Chondrocyte (in vitro differentiated cells): ENCODE measurements at regions not wholly inside any gene's neighbourhood (a gene's known extent, or its start where the extent isn't known, plus 50 kb on each side); places are given as distances from the start of the nearest gene placed in this dataset.

Experiments
- DNase-seq: peaks from one replicate; pipeline ENCODE4 v3.0.0; 2021; ENCODE audit warnings: mixed read lengths, low spot score
- H3K27ac Mint-ChIP-seq: one replicate; pipeline ENCODE4 v1.8.0; 2021; ENCODE audit warnings: mild to moderate bottlenecking, moderate library complexity, mixed read lengths; ENCODE audit not compliant: unreplicated experiment
- H3K27me3 Mint-ChIP-seq: 2 replicates; pipeline ENCODE4 v1.8.0; 2021; ENCODE audit warnings: low read depth, mixed read lengths
- H3K36me3 Mint-ChIP-seq: 2 replicates; pipeline ENCODE4 v1.8.0; 2021; ENCODE audit warnings: low read depth, mixed read lengths
- H3K4me1 Mint-ChIP-seq: 2 replicates; pipeline ENCODE4 v1.8.0; 2021; ENCODE audit warnings: low read depth, mild to moderate bottlenecking, mixed read lengths
- H3K4me3 Mint-ChIP-seq: one replicate; pipeline ENCODE4 v1.8.0; 2021; ENCODE audit warnings: mild to moderate bottlenecking, moderate library complexity, mixed read lengths; ENCODE audit not compliant: unreplicated experiment
- H3K9me3 Mint-ChIP-seq: 2 replicates; pipeline ENCODE4 v1.8.0; 2021; ENCODE audit warnings: low read depth, mixed read lengths
- TF ChIP-seq, protein P1 (sequence below): fragments of 200-600 bp; sonication (generic); IDR thresholded peaks from 2 replicates; pipeline ENCODE4 v1.5.0; 2021; ENCODE audit warnings: antibody characterized with exemption, mild to moderate bottlenecking, moderate library complexity

DNA sequence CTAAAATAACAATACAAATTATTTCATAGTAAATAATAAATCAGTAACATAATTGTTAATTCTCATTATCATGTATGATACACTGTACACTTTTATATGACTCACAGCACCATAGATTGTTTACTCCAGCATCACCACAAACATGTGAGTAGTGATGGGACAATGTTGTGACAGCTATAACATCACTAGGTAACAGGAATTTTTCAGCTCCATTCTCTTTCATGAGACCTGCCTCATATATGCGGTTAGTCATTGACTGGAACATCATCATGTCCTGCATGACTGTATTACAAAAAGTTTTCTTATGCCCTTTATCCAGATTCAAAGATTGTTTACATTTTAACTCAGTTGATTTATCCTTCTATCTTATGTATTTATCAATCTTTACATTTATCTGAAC, 1530.0 kb downstream of the PCDH18 start:
- Mint-ChIP-seq H3K4me1 (peaks cover 5% of the 10 kb centered on the region), H3K36me3 (no peaks in the 10 kb centered on the region), H3K9me3 (no peaks in the 10 kb centered on the region), H3K27ac (no peak overlapping the region), H3K27me3 (no peaks in the 10 kb centered on the region), H3K4me3 (no peak overlapping the region)
- TF ChIP-seq, protein P1, sequence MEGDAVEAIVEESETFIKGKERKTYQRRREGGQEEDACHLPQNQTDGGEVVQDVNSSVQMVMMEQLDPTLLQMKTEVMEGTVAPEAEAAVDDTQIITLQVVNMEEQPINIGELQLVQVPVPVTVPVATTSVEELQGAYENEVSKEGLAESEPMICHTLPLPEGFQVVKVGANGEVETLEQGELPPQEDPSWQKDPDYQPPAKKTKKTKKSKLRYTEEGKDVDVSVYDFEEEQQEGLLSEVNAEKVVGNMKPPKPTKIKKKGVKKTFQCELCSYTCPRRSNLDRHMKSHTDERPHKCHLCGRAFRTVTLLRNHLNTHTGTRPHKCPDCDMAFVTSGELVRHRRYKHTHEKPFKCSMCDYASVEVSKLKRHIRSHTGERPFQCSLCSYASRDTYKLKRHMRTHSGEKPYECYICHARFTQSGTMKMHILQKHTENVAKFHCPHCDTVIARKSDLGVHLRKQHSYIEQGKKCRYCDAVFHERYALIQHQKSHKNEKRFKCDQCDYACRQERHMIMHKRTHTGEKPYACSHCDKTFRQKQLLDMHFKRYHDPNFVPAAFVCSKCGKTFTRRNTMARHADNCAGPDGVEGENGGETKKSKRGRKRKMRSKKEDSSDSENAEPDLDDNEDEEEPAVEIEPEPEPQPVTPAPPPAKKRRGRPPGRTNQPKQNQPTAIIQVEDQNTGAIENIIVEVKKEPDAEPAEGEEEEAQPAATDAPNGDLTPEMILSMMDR, result no peak
- no peak for DNase-seq

DNA sequence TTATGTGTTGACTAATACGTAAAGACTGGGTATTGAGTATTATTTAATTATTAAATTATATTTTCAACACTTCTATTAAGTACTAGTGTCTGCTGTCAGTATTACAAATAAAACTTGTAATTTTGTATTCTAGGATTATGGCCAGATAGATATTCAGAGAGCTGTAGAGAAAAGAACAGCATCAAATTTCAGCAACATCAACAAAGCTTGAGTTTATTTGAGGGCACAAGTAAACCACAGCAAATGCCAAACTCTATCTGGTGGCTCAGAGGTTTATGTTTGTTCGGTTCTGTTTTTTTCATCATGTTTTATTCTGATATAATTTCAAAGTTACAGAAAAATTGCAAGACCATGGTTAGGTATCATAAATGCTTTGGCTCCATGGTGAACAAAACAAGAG, 1530.5 kb downstream of the PCDH18 start:
- Mint-ChIP-seq H3K27me3 (no peaks in the 10 kb centered on the region), H3K9me3 (no peaks in the 10 kb centered on the region), H3K4me1 (peaks cover 5% of the 10 kb centered on the region), H3K4me3 (no peak overlapping the region), H3K27ac (no peak overlapping the region), H3K36me3 (no peaks in the 10 kb centered on the region)
- TF ChIP-seq, protein P1, result no peak
- DNase-seq, result no peak

DNA sequence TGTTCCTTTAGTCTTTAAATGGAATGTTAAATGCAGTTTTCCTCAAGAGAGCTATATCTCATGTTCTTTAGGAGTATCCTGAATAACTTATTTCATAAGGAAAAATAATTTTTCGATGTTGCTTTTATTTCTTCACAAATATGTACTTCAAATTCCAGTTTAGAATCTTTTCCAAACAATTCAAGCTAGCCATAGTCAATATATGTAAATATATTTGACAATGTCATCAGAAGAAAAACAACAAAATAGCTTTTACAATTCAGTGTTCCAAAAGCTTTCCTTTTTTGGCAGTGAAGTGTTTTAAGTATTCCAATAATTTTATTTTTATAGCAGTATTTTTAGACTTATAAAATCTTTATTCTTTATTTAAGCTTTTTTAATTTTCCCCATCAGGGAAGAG, 1532.0 kb downstream of the PCDH18 start:
- Mint-ChIP-seq H3K27me3 (no peaks in the 10 kb centered on the region), H3K9me3 (no peaks in the 10 kb centered on the region), H3K4me3 (no peak overlapping the region), H3K4me1 (peaks cover 5% of the 10 kb centered on the region), H3K27ac (no peak overlapping the region), H3K36me3 (no peaks in the 10 kb centered on the region)
- DNase-seq, result no peak
- TF ChIP-seq, protein P1, result no peak

DNA sequence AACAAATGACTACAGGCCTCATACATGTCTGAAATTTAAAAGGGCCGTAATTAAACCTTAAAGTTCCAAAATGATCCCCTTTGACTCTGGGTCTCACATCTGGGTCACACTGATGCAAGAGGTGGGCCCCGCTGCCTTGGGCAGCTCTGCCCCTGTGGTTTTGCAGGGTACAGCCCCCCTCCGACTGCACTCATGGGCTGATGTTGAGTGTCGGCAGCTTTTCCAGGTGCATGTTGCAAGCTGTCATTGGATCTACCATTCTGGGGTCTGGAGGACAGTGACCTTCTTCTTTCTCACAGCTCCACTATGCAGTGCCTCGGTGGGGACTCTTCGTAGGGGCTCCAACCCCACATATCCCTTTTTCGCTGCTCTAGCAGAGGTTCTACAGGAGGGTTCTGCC, 1537.9 kb downstream of the PCDH18 start:
- H3K36me3 Mint-ChIP-seq, result no peaks in the 10 kb centered on the region

DNA sequence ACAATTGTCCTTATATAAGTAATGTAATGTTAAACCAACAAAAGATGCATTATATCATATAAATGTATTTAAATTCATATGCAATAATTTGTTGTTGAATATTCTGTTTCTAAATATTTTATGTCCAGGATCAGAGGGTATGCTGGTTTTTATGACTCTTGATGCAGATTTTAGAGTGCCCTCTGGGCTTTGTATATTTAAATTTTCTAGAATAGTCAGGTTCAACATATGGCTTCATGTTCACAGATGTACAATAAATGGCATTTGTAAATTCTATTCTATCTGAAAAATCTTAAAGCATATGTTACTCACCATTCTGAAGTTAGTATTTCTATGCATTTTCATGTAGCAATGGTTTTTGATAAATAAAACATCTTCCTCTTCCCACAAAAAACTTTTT, 1555.4 kb downstream of the PCDH18 start:
- Mint-ChIP-seq H3K4me1 (no peaks in the 10 kb centered on the region), H3K36me3 (no peaks in the 10 kb centered on the region), H3K9me3 (no peaks in the 10 kb centered on the region), H3K27me3 (no peaks in the 10 kb centered on the region), H3K27ac (no peak overlapping the region), H3K4me3 (no peak overlapping the region)
- no peak for DNase-seq
- TF ChIP-seq, protein P1, result no peak

More for the DNA sequence above, 1537.9 kb downstream of the PCDH18 start:
- no peaks in the 10 kb centered on the region for H3K9me3 Mint-ChIP-seq
- no peaks in the 10 kb centered on the region for H3K4me1 Mint-ChIP-seq
- H3K27ac Mint-ChIP-seq, result no peak overlapping the region
- H3K4me3 Mint-ChIP-seq, result no peak overlapping the region
- no peaks in the 10 kb centered on the region for H3K27me3 Mint-ChIP-seq
- TF ChIP-seq, protein P1, result no peak
- DNase-seq, result no peak
